ENCODE measurements at regions not wholly inside any gene's neighbourhood (a gene's known extent, or its start where the extent isn't known, plus 50 kb on each side); places are given as distances from the start of the nearest gene placed in this dataset.
"Not testable (repeated sequence)": the region's sequence is repeated elsewhere in the genome, so short reads cannot be mapped to it uniquely, and the experiment has no call there.

- TF ChIP-seq CTCF (IDR thresholded peaks at IDR 0.05; ENCODE audit: low read length); EZH2 (optimal IDR thresholded peaks at IDR 0.05; ENCODE audit: low read depth, low read length): not testable (repeated sequence)
Observed at GRCh38 chr6:14551601-14552000, 434.0 kb downstream of the CD83 start.

Measured in MM.1S (cell line).